IMR-90 (cell line): ENCODE measurements at regions not wholly inside any gene's neighbourhood (a gene's known extent, or its start where the extent isn't known, plus 50 kb on each side); places are given as distances from the start of the nearest gene placed in this dataset.

Experiments
- FOS ChIP-seq: fragments of 150-350 bp; IDR thresholded peaks from 2 replicates; pipeline ENCODE4 v1.6.1; 2016; ENCODE audit warnings: low read depth, low read length
- MXI1 ChIP-seq: IDR thresholded peaks from 2 replicates; pipeline ENCODE4 v1.6.1; 2012; ENCODE audit warnings: low read depth, mild to moderate bottlenecking, low read length, moderate library complexity, borderline replicate concordance
- NFE2L2 ChIP-seq: fragments of 150-350 bp; IDR thresholded peaks from 2 replicates; pipeline ENCODE4 v1.6.1; 2016; ENCODE audit warnings: low read depth, mild to moderate bottlenecking, low read length
- POLR2A ChIP-seq: IDR thresholded peaks from 2 replicates; pipeline ENCODE4 v1.6.1; 2012; ENCODE audit warnings: mild to moderate bottlenecking, low read depth, low read length
- RAD21 ChIP-seq: IDR thresholded peaks from 2 replicates; pipeline ENCODE4 v1.6.1; 2012; ENCODE audit warnings: low read length, improper control_type of control experiment
- RFX5 ChIP-seq: IDR thresholded peaks from 2 replicates; pipeline ENCODE4 v1.8.0; 2012; ENCODE audit warnings: low read depth, mild to moderate bottlenecking, low read length, moderate library complexity
- SMC3 ChIP-seq: fragments of 150-350 bp; IDR thresholded peaks from 2 replicates; pipeline ENCODE4 v1.6.1; 2016; ENCODE audit warnings: low read depth, mild to moderate bottlenecking, antibody characterized with exemption, low read length, moderate library complexity
- TF ChIP-seq, protein P1 (sequence below): conservative IDR thresholded peaks from 2 replicates; pipeline ENCODE4 v1.5.1; 2012; ENCODE audit warnings: mild to moderate bottlenecking, low read depth, low read length, improper control_type of control experiment

DNA sequence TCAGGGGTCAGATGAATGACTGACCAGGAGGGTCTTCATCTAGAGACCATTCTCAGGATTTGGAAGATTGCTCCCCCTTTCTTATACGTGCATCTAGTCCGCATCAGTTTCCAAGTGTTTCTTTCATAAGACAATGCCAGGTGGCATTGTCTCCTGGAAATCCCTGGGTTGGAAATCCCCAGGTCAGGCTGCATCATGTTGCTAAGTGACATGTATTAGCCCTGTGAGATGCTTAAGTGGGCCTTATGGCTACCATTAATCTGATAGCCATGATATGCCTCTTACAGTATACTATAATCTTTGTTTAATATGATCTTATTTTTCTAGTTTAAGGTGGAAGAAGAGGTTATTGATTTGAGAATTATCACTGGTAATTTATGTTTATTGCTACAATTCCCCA, 92.8 kb downstream of the DIO3 start:
- TF ChIP-seq, protein P1, sequence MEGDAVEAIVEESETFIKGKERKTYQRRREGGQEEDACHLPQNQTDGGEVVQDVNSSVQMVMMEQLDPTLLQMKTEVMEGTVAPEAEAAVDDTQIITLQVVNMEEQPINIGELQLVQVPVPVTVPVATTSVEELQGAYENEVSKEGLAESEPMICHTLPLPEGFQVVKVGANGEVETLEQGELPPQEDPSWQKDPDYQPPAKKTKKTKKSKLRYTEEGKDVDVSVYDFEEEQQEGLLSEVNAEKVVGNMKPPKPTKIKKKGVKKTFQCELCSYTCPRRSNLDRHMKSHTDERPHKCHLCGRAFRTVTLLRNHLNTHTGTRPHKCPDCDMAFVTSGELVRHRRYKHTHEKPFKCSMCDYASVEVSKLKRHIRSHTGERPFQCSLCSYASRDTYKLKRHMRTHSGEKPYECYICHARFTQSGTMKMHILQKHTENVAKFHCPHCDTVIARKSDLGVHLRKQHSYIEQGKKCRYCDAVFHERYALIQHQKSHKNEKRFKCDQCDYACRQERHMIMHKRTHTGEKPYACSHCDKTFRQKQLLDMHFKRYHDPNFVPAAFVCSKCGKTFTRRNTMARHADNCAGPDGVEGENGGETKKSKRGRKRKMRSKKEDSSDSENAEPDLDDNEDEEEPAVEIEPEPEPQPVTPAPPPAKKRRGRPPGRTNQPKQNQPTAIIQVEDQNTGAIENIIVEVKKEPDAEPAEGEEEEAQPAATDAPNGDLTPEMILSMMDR = no peak
- TF ChIP-seq SMC3 (no peak), POLR2A (no peak), NFE2L2 (no peak), RFX5 (no peak), FOS (no peak), MXI1 (no peak), RAD21 (no peak)
